CD4-positive, alpha-beta T cell treated with Interleukin-10 for 1 hour (primary cell): ENCODE measurements at regions not wholly inside any gene's neighbourhood (a gene's known extent, or its start where the extent isn't known, plus 50 kb on each side); places are given as distances from the start of the nearest gene placed in this dataset.

Experiments used
- DNase-seq: peaks from one replicate; pipeline ENCODE4 v3.0.0-alpha.2; 2020

DNA sequence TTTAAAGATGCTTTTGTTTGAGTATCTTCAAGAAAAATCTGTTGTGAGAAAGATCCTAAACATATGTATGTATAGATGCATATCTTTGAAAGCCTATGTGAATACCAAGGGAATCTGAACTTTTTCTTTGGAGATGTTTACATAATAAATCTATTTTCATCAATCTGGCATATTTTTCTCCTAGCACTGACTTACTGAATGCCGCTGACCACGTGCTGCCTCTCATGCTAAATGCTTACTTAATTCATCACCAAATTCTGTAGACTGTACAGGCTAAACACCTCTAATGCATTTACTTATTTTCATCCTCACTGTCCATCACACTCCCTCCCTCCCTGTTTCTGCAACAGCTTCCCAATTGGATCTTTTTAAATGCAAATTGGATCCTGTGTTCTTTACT, 566.2 kb upstream of the WWC1 start:
- DNase-seq: no peak

DNA sequence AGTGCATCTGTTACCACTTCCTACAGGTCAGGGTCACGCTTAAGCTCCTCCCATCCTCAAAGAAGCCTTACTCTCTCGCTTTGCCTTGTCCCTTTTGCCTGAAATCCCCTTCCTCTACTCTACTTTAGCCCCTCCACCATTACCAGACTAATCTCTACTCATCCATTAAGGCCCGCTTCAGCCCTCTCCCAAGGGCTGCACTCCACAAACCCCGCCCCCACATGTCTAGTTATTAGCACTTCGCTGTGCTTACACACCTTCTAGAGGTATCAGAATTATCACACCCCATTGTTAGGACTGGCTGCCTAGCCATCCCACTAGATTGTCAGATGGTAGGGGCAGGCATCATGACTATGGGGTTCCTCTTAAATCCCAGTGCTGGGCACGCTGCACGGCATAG, 565.7 kb upstream of the WWC1 start:
- DNase-seq: no peak

DNA sequence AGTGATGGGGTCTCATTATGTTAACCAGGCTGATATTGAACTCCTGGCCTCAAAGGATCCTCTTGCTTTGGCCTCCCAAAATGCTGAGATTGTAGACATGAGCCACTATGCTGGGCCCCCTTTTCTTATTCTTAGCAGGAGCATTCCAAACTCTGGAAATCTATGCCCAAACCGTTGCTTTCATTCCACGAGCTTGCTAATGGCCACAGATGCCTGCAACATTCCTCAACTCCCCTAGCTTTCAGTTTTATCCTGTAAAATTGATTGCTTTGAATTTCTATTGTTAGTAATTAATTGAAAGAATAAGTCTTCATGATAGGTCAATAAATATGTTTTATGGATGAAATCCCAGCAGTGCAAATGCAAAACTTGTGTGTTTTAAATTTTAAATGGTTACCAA, 564.8 kb upstream of the WWC1 start:
- no peak for DNase-seq

DNA sequence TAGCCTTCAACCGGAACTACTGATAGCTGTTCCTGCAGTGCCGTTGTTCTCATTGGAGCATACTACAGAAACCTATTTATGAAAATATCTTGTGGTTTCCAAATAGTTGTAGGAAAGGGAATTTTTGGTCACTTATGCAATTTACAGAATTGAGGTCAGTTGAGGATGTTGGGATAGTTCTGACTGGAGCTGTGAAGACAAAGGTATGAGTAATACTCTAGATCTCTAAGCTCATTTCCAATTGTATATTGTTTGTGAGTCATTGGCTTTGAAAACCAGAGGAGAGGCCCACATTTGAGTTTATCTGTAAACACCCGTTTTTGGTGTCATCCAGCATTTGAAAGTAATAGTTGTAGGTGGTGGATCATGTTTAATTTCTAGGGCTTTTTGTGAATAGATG, 561.3 kb upstream of the WWC1 start:
- no peak for DNase-seq

DNA sequence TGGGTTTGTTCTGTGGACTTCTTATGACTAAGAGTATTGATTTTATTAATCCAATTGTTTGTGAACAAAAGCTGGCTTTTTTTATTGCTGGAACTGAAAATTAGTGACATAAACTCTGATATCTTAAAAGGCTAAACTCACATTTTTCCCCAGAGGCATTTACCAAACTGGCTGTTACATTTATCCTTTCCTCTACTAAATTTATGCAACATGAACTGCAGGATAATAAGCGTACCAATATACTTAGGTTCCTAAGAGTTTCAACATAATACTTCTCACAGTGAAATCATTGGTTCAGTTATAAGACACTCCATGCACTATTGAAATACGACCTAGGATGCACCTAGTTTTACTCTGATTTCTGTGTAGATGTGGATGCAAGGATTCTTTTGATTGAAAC, 560.8 kb upstream of the WWC1 start:
- no peak for DNase-seq

DNA sequence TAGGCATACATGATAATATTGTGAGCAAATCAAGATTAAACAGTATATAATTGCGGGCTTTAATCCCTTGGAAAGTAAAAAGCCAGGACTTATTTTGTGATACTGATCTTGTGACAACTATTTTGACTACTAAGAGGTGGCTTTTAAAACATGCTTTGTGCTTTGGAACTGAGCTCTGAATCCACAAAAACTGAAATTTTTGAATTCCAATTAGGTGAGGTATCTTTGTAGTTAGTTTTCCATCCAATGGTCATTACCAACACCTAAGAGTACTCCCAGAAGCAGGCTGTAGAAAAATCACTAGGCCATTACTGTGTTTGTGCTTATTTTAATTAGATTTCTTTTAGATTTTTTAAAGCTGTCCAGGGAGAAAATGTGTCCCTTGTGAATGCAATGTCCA, 559.5 kb upstream of the WWC1 start:
- DNase-seq: no peak

DNA sequence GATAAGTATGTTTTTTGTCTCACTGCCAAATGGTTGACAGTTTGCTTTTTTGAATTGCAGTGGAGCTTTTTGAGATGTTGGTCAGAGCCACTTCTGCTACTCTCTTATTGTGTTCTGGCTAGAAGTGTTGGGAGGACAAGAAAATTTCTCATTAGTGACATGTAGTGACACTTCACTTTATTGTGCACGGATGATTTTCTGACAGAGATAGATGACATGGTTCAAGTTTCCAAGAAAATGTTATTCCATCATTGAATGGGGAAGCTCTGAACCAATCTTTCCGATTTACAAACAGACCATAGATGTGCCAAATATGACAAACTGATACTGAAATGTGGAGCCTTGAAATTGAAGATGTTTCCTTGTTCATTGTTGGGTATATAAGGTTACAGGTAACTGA, 558.9 kb upstream of the WWC1 start:
- DNase-seq: no peak

DNA sequence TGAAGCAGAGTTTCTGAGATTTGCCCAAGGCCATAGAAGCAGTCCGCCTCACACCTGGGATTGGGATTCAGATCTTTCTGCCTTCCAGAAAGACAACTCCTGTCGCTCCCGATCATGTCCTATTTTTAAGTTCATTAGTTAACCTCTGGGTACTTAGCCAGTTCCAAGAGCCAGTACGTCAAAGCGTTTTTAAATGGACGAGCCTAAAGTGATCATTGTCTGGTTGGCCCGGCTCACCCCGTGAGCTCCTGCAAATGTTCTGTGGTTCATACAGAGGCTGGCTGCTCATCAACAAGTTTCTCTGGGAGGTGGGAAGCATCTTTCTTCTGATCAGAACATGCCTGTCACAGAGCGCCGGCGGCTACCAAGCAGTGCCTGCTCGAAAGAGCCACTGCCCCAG, 554.5 kb upstream of the WWC1 start:
- no peak for DNase-seq

DNA sequence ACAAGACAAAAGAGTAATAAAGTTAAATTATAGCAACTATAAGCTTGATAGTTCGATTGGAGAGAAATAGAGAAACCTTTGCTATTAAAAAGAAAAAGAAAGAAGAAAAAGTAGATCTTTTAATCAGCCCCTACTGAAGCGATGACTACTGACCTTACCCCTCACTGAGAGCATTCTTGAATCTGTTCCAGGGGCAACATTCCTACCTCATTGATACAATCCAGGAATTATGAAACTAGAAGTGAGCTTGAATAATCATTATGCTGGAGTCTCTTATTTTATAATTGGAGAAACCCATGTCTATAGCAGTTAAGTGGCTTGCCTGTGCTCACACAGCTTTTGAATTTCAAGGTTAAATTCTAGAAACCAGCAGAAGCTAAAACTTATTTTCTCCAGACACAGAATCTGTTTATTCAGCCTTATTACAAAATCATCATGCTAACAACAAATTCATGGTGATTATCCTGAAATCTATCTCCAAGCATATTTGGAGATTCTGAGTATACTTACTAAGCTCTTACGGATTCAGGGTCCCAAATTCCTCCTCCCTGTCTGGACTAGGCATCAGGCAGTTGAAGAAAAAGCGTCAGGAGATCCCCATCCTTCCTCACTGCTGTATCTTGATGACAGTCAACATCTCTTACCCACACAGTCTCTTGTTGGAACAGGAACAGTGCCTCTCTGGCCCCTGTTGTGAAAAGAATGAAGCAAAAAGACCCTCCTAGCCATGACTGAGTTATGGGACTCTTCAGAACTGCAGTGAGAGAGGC, 547.6 kb upstream of the WWC1 start:
- DNase-seq: no peak

DNA sequence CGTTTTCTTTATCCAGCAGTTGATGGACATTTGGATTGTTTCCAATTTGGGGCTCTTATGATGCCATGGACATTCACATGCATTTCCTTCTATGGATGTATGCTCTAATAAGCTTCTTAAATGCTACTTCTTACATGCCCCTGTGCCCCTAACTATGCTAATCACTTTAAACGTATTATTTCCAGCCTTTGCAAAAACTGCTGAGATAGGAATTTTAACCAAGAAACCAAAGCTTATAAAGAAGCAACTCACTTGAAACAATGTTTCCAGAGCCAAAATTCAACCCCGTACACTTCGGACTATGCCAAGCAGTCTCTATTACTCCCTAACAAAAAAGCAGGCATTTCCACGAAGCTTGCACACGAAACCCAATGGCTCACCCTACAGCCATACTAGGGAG, 545.6 kb upstream of the WWC1 start:
- no peak for DNase-seq

DNA sequence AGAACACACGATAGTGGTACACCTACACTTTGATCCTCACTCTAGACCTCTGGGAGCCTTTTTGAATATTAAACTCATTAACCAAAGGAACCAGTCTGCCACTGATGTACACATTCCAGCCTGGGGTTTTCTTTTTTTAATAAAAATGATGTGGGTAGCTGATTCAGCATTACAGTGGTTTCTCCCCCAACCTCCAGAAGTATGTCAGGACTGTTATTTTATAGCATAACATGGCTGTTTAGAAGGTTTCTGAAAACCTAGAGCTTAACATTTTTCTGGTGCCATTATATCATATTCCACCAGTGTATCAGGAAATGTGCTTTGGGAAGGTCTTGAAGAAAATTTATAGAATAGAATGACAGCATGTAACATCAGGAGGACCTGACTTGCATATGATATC, 540.9 kb upstream of the WWC1 start:
- no peak for DNase-seq

DNA sequence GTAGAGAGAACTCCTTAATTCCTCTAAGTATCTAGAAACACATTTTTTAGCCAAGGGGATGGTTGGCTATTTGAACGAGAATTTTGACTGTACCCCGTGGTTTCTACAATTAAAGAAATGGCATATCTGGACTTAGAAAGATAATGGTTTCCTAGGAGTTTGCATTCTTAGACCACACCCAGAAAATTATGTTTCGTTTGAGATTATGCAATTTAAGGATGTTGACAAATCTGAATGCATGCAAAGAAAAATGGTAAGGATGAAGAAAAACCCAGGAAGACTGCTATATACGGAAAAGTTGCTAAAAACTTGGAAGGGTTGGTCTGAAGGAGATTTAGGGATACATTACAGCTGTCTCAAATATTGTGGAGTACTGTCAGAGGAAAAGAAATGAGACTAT, 538.5 kb upstream of the WWC1 start:
- no peak for DNase-seq

DNA sequence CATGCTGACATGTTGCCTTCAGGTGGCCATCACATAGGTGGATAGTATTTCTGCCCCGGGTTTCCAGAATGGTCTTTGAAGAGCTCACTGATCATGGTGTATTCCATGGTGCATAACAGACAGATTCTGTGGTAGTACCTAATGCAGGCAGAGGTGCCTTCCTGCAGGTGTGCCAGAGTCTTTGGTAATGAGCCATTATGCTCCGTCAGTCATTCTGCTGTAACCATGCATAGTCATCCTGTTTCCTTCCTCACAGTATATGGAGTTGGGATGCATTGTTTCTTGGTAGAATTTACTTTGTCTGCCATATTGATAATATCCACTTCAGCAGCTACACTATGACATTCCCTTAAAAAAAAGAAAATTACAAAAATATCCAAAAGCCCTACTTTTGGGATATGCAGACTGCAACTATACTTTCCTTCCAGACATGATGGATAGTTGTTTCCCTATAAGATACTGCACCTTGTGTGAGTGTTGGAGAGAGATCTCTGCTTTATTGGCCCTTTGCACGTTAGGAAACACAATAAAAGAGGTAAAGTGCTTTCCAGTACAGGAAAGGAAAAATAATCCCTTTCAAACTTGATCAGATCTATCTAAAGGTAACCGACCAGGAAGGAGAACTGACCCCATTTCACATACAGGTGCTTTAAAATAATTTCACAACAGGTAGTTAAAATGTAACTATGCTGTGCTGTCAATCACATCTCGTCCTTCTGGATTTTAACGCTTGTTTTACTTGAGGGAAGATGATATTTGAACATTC, 537.5 kb upstream of the WWC1 start:
- DNase-seq: no peak

DNA sequence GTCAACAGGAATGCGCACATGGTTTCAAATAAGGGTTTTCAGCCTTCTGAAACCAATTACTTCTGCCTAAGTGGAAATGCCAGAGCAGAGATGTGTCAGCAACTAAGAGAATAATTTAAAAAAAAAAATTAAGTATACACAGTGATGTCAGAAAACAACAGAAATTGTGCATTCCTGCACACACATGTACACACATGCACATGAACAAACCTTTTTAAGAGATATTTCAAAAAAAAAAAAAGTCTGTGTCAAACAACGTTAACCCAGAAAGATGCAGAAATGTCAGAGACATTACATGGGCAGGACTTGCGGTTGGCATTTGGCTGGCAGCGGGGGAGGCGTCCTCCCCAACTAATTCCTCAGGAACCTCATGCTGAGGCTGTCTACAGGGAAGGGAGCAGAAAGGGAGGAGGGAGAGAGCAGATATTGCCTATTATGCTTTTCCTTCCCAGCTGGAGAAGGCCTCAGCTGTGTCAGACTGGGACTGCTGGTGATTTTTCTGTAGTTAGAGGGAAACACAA, 536.9 kb upstream of the WWC1 start:
- DNase-seq: no peak

DNA sequence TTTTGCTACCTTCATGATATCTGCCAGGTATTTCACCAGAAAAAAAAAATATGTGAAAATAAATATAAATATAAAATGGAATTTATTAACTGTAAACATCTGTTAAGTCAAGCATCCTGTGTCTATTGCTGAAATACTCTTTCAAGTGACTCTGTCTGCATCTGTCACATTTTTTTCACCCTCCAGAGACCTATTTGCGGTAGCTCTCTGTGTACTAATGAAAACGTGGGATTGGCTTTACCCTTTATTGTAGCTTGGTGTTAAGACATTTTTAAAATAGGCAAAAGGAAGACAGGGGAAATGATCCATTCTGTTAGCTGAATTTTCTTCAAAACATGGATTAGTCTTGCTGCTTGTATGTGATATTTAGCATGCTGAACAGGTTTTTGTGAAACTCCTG, 536.0 kb upstream of the WWC1 start:
- no peak for DNase-seq

DNA sequence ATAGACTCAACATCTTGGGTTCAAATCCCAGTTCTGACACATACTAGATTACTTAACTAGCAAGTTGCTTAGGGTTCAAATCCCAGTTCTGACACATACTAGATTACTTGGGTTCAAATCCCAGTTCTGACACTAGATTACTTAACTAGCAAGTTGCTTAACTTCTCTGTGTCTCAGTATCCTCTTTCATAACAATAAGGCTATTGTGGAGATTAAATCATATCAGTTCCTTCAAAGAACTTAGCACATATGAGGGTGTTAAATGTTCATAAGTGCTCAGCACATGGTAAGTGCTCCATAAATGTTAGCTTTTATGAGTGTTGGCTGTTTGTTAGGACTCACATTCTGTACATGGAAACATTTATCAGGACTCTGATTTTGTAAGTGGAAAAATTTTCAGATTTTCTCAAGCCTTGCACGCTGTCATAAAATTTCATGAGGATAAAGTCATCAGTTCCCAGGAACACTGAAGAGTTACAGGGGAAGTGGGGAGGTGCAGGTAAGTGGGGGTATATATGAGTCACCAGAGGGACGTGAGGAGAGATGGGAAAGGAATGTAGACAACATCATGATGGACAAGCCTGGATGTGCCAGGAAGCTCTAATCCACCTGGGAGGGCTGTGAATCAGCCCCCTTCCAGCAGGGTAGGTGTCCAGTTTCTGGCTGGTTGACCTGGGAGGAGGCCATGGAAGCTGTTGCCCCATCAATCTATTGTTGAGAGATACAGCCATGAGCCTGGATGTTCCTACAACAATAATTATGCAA, 532.2 kb upstream of the WWC1 start:
- no peak for DNase-seq

DNA sequence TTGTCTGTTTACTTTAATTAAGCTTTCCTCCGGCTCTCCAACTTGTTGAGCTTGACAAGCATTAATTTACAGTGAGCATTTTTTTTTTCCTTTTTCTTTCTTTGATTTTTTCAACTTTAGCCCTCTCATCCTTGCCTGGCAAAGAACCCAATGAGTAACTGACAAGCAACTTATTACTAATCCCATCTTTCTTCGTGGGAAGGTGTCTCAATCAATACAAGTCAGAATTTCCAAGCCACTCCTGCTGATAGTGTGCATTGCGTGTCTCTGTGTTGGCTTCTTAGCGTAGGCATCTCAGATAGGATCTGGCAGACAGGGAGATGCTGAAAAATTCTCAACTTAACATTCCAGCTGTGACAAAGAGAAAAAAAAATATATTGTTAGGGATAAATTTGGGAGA, 527.7 kb upstream of the WWC1 start:
- DNase-seq: no peak

DNA sequence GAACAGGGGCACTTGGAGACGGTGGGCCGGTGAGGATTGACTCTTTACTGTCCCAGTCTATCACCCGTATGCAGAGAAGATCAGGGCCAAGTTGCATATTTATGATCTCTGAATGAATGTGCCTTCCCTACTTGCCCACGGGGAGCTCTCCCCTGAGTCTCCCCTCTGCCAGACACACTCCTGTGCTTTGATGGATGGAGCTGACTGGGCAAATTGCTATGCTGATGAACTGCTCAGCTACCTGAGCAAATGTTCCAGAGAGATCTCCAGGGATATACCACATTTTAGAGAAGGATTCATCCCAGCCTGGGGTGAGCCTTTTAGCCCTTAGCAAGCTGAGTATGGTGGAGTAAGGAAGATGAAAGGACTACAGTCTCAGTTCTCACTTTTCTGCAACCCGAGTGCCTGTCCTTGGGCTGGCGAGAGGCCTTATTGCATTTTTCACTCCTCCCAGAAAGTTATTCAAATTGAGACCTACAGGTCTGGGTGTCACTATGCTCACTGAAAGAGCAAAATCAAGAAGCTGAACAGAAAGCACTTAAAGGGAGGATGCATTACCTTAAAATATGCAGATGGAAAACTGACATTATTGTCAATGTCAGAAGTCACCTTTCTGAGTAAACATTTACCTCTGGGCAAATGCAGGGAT, 526.7 kb upstream of the WWC1 start:
- DNase-seq: no peak

DNA sequence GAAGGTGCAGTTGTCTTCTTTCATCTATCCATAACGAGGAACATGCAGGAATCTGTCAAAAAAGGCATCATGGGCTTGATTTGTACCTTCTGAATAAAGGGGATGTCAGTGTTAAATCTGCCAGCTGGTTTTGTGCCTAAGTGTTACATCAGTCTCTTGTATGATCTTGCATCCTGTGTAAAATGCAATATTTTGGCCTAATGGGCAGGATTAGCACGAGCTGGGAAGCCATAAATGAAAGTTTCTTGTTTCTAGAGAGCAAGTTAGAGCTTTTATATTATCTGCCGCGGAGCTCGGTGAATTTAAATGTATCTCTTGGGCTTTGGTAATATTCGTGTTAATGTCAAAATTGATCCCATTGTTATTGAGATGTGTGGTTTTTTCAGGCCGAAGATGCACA, 526.1 kb upstream of the WWC1 start:
- no peak for DNase-seq

DNA sequence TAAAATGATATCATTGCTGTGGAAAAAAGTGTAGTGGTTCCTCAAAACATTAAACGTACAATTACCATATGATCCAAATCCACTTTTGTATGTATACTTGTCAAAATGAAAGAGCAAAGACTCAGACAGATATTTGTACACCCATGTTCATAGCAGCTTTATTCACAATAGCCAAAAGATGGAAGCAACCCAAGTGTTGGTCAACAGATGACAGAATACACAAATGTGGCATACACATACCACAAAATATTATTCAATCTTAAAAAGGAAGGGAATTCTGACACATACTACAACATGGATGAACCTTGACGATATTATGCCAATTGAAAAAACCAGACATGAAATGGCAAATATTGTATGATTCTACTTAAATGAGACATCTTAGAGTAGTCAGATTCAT, 524.5 kb upstream of the WWC1 start:
- DNase-seq: no peak

DNA sequence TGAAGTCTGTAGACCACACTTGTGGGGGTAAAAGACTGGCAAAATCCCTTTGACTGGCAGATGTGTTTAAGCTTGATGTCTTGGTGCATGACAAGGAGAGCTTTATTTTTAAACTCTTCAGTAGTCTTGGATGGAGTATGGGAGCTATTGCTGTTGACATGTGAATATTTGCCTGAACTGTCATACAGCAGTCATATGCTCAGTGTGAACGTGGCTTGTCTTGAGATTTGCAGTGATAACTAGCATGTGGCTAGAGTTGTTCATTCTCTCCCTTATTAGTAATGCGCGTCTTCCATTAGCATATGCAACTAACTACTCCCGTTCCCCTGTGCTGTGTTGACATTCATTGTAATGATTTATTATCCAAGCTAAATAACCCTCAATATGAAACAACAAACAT, 523.6 kb upstream of the WWC1 start:
- DNase-seq: no peak

DNA sequence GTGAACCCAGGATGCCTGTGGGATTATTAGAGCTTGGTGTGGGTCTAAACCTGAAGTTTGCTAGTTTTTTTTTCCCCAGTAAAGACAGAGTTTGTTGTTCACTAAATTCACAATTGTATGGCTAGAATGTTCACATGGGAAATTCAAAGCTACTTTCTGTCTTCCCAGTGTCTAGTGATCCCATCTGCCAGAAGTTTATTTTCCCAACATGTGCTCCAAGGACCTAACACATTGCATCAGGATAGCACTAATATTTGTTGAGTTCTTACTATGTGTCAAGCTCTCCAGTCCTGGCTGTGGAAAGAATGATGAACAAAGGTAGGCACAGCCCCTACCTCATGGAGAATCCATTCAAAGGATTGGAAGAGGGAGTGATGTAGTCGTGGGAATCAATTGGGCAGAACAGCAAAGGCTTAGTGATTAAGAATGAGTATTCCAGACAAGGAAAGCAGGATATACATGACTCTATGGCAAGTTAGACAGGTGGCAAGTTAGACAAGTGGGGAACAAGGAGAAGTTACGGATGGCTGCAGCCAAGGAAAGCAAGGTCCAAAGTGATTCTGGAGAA, 521.5 kb upstream of the WWC1 start:
- no peak for DNase-seq

DNA sequence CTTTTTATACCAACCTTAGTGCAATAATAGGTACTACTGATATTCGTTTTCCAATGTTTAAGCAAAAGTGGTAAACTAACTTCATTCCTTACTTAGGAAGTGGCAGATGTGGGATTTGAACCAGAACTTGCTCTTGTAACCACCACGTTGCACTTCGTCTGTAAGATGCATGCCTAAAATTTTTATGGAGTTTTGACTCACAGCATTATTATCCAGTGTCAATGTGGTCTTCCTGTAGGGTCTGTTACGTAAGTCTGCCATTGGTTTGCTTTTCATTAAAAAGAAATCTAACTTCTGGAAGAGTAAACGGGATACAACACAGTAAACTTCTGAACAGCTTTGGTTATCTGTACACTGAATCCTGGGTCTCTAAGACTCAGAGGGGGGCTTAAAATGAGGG, 521.0 kb upstream of the WWC1 start:
- DNase-seq: no peak
